NOMO-1 treated with DMSO at 0.1 percent for 48 hours (cell line): ENCODE measurements at regions not wholly inside any gene's neighbourhood (a gene's known extent, or its start where the extent isn't known, plus 50 kb on each side); places are given as distances from the start of the nearest gene placed in this dataset.

Experiments used
- DNase-seq: peaks from one replicate; lab custom pipeline; 2025; ENCODE audit not compliant: unreplicated experiment; lab: John Stamatoyannopoulos, UW

GRCh38 chr7:159269745-159270144, 125.1 kb upstream of the VIPR2 start:
- no peak for DNase-seq

GRCh38 chr7:159263430-159263829, 118.8 kb upstream of the VIPR2 start:
- no peak for DNase-seq

GRCh38 chr7:159253657-159254056, 109.0 kb upstream of the VIPR2 start:
- DNase-seq, result no peak

- no peak for DNase-seq
Measured at GRCh38 chr7:159250471-159250870, 105.8 kb upstream of the VIPR2 start.

- DNase-seq, result no peak
Measured at GRCh38 chr7:159249671-159250070, 105.0 kb upstream of the VIPR2 start.

GRCh38 chr7:159247910-159248309, 103.2 kb upstream of the VIPR2 start:
- no peak for DNase-seq

GRCh38 chr7:159246702-159247480, 102.2 kb upstream of the VIPR2 start:
- DNase-seq, result no peak

GRCh38 chr7:159240962-159241361, 96.3 kb upstream of the VIPR2 start:
- no peak for DNase-seq

GRCh38 chr7:159239028-159239427, 94.4 kb upstream of the VIPR2 start:
- no peak for DNase-seq

GRCh38 chr7:159238541-159238940, 93.9 kb upstream of the VIPR2 start:
- no peak for DNase-seq

GRCh38 chr7:159237022-159237653, 92.5 kb upstream of the VIPR2 start:
- DNase-seq, result no peak

- DNase-seq, result no peak
Measured at GRCh38 chr7:159231017-159231416, 86.3 kb upstream of the VIPR2 start.

- DNase-seq, result no peak
Measured at GRCh38 chr7:159229683-159230475, 85.2 kb upstream of the VIPR2 start.

GRCh38 chr7:159227433-159227832, 82.8 kb upstream of the VIPR2 start:
- DNase-seq, result no peak

GRCh38 chr7:159226011-159226702, 81.5 kb upstream of the VIPR2 start:
- no peak for DNase-seq

GRCh38 chr7:159218607-159219006, 73.9 kb upstream of the VIPR2 start:
- DNase-seq, result no peak

GRCh38 chr7:159218170-159218569, 73.5 kb upstream of the VIPR2 start:
- DNase-seq, result no peak

GRCh38 chr7:159215076-159215475, 70.4 kb upstream of the VIPR2 start:
- DNase-seq, result no peak

GRCh38 chr7:159213253-159213652, 68.6 kb upstream of the VIPR2 start:
- DNase-seq, result no peak

GRCh38 chr7:159212226-159212625, 67.6 kb upstream of the VIPR2 start:
- no peak for DNase-seq

- no peak for DNase-seq
Measured at GRCh38 chr7:159211540-159212182, 67.0 kb upstream of the VIPR2 start.
